ENCODE measurements at regions not wholly inside any gene's neighbourhood (a gene's known extent, or its start where the extent isn't known, plus 50 kb on each side); places are given as distances from the start of the nearest gene placed in this dataset.

DNA sequence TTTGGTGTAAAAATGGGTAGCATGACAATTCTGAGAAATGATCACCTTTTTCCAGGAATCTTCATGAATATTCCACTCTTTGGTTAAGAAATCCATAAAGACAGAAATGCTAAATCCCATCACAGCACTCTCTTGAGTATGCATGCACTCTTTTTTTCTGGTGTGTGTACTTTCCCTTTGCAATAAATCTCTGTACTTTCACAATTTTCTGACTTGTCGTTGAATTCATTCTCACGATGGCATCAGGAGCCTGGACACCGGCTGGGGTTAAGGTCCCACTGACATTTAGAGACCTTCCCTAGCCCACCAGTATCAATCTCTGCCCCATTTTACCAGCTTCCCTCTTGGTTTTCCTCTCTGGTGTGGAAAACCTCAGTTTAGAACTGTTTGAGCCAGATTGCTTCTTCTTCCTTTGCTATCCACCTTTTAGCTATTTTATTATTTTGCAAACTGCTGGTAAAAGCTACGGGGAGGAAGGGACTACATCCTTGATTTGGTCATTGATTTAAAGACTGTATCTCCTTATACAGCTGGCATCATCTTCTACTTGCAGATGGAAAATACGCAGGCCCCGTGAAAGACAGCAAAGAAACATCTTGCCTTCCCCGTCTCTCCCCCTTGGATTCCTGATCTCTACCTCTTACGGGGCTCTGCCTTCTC, 59.9 kb upstream of the ZFR start:
- no peak for DNase-seq (ENCODE audit: low read depth in 2 of 2)

- DNase-seq (ENCODE audit: low read depth in 2 of 2) = no peak
These were observed 58.7 kb upstream of the ZFR start for GRCh38 chr5:32503261-32503660.

DNA sequence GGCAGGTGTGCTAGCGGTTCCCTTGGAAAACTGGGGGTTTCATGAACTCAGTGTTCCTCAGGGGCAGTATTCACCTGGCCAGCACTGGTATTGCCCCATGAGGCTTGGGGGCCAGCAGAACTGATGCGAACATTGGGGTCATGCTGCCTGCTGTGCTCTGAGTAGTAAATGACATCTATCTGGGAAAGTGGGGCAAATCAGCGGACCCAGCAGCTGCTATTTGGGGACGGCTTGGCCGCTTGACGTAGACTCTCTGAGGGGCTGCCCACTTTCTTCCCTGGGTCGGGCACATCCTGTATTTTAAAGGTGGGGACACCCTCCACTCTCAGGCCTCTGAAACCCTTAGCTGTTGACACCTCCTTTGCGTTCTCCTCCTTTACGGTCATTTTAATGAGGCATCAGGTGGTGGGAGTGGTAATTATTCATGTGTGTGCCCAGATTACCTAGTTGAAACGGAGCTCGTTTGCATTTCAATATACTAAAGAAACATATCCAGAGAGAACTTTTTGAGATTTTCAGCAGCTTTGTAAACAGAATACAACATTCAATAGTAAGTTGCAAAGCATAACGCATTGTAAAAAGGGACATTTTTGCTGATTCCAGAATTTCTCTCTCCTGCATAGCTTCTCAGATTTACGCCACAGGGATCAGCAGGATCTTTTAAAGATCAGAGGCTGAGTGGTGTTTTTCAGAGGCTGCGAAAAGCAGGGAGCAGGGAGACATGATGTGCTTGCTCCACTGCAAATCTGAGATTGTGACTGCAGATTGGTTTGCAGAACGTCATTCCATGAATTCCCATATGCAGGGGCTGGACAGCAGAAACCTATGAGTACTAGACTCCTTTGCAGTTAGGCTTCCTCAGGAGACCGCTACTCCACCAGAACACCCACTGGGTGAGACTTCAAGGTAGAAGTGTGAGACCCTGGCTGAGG, 56.8 kb upstream of the ZFR start:
- DNase-seq (ENCODE audit: low read depth in 2 of 2) = no peak

DNA sequence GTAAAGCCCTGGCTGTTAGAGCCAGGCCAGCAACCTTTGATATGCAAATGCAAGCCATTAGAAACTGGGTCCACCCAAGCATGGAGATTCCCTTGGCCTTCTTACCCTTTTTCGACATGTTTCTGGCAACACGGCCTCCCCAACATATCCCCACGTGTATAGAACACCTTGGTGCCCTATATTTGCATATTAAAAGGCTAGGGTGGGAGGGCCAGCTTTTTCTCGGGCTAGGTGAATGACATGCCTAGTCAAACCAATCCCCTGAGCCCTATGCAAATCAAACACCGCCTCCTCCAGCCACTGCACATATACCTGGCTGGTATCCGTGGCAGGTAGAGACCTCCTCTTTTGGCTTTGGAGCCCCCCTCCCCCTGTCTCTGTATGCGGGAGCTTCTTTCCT, 55.6 kb upstream of the ZFR start:
- DNase-seq (ENCODE audit: low read depth in 2 of 2) = no peak

GRCh38 chr5:32499261-32499660, 54.7 kb upstream of the ZFR start:
- no peak for DNase-seq (ENCODE audit: low read depth in 2 of 2)

DNA sequence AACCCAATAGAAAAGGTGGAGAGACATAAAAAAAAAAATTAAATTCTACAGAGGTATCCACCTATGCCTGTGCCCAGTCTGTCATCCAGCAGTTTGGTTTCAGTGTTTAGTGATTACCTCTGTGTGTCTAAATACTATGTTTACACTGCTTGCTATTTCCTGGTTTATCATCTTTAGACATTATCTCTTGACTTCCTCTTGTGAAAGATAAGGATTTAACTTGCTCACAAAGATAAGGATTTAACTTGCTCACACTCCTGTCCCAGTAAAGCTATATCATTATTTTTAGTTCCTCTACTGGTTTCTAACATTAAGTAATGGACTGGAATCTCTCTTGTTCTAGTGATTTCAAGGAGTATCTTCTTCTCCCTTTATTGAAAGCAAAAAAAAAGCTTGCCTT, 53.9 kb upstream of the ZFR start:
- DNase-seq (ENCODE audit: low read depth in 2 of 2) = no peak

GRCh38 chr5:32496104-32496503, 51.6 kb upstream of the ZFR start:
- no peak for DNase-seq (ENCODE audit: low read depth in 2 of 2)

DNA sequence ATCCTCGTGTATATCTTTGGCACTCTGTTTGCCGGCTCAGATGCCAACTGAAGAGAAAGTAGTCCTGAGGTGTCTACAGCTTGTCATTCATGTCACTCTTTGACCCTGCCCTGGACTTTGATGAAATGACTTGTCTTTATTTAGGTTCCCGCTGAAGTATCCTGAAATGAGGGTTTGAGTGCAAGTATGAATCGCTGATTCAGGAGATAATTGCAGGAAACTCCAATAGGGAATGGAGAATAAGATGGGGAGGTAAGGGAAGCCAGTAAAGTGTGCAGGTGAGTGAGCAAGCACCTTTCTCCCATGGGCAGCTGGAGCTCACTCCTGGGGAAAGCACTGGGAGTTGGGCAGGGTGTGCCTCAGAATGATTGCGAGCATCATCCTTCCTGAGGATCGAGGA, 50.3 kb upstream of the ZFR start:
- DNase-seq (ENCODE audit: low read depth in 2 of 2) = no peak
